ENCODE measurements at regions not wholly inside any gene's neighbourhood (a gene's known extent, or its start where the extent isn't known, plus 50 kb on each side); places are given as distances from the start of the nearest gene placed in this dataset.

DNA sequence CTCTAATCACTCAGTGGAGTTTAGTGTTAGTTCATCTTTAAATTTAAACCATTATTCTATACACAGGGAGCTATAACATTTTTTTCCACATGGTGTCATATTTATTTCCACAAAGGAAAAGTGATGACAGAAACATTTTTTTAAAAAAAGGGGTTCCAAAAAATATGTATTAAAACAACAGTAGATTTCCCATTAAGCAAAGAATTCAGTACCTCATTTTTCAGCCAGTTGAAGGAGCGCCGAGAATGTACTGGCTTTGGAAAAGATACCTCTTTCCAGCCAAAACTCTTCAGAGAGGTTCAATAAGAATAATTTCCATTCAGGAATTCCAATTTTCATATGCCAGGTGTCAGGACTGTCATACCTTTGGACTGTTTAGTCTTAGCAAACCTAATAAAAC lies 250.5 kb upstream of the MEOX2 start:
- TF ChIP-seq, protein P1, sequence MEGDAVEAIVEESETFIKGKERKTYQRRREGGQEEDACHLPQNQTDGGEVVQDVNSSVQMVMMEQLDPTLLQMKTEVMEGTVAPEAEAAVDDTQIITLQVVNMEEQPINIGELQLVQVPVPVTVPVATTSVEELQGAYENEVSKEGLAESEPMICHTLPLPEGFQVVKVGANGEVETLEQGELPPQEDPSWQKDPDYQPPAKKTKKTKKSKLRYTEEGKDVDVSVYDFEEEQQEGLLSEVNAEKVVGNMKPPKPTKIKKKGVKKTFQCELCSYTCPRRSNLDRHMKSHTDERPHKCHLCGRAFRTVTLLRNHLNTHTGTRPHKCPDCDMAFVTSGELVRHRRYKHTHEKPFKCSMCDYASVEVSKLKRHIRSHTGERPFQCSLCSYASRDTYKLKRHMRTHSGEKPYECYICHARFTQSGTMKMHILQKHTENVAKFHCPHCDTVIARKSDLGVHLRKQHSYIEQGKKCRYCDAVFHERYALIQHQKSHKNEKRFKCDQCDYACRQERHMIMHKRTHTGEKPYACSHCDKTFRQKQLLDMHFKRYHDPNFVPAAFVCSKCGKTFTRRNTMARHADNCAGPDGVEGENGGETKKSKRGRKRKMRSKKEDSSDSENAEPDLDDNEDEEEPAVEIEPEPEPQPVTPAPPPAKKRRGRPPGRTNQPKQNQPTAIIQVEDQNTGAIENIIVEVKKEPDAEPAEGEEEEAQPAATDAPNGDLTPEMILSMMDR (IDR thresholded peaks at IDR 0.05) = no peak
- no peak for TF ChIP-seq POLR2A (IDR thresholded peaks at IDR 0.05)
